Adrenal gland (tissue), 5 donors: ENCODE measurements at regions not wholly inside any gene's neighbourhood (a gene's known extent, or its start where the extent isn't known, plus 50 kb on each side); places are given as distances from the start of the nearest gene placed in this dataset.

Source experiments
- CTCF ChIP-seq, 6 experiments: fragments of 450-650 bp in 4 of 6; fragments of 200-600 bp in 2 of 6; sonication (generic) in 1 of 6; IDR thresholded peaks; 1 replicate in 5 of 6; 2 replicates in 1 of 6; pipeline versions ENCODE4 v1.5.1 to v1.8.0; 2016 to 2021; ENCODE audit warnings: antibody characterized with exemption in 6 of 6, mild to moderate bottlenecking in 2 of 6, moderate library complexity in 1 of 6
- POLR2A ChIP-seq, 2 donors: fragments of 450-650 bp; IDR thresholded peaks; one replicate each; pipeline ENCODE4 v1.6.1; 2017; ENCODE audit warnings: antibody characterized with exemption in 2 of 2, mild to moderate bottlenecking in 2 of 2, moderate library complexity in 1 of 2
- donor health status: DM: no; HTN: no; CAD: no.

GRCh38 chr5:59999056-59999455 is 105.5 kb upstream of the PDE4D start:
- no peak for TF ChIP-seq POLR2A (IDR thresholded peaks at IDR 0.05)
- TF ChIP-seq CTCF (IDR thresholded peaks at IDR 0.05), result no peak
